GM23338 (cell line): ENCODE measurements at regions not wholly inside any gene's neighbourhood (a gene's known extent, or its start where the extent isn't known, plus 50 kb on each side); places are given as distances from the start of the nearest gene placed in this dataset.

Experiments
- ATAC-seq: fragments of 200-7000 bp; cut with Tn5 transposase; 3 replicates; pipeline ENCODE4 v1.9.1; 2020
- DNase-seq: peaks from one replicate; pipeline ENCODE4 v3.0.0-alpha.2; 2015; ENCODE audit warnings: low spot score
- H2AFZ ChIP-seq: fragments of 200-600 bp; sonication (generic); 2 replicates; pipeline ENCODE4 v1.8.0; 2016; ENCODE audit warnings: antibody characterized with exemption, mild to moderate bottlenecking, moderate library complexity
- H3F3A ChIP-seq: fragments of 200-600 bp; sonication (generic); replicated peaks from 2 replicates; pipeline ENCODE4 v1.8.0; 2017; ENCODE audit warnings: antibody characterized with exemption, mixed run types, low read depth
- H3K27ac ChIP-seq: fragments of 200-600 bp; sonication (generic); 2 replicates; pipeline ENCODE4 v1.6.1; 2016; ENCODE audit warnings: low read depth
- H3K27me3 ChIP-seq: fragments of 200-600 bp; sonication (generic); 2 replicates; pipeline ENCODE4 v1.8.0; 2016; ENCODE audit warnings: mild to moderate bottlenecking, mixed run types, moderate library complexity; ENCODE audit not compliant: insufficient read depth
- H3K36me3 ChIP-seq: fragments of 200-600 bp; sonication (generic); 2 replicates; pipeline ENCODE4 v1.8.0; 2016; ENCODE audit warnings: mild to moderate bottlenecking; ENCODE audit not compliant: insufficient read depth
- H3K4me1 ChIP-seq: fragments of 200-600 bp; sonication (generic); 2 replicates; pipeline ENCODE4 v1.8.0; 2016; ENCODE audit warnings: mild to moderate bottlenecking, moderate library complexity; ENCODE audit not compliant: insufficient read depth
- H3K4me2 ChIP-seq: fragments of 200-600 bp; sonication (generic); 2 replicates; pipeline ENCODE4 v1.7.1; 2017; ENCODE audit warnings: mixed run types
- H3K4me3 ChIP-seq: fragments of 200-600 bp; sonication (generic); 2 replicates; pipeline ENCODE4 v1.6.1; 2016; ENCODE audit warnings: mixed run types
- H3K79me2 ChIP-seq: fragments of 200-600 bp; sonication (generic); replicated peaks from 2 replicates; pipeline ENCODE4 v1.8.0; 2017; ENCODE audit warnings: mild to moderate bottlenecking; ENCODE audit not compliant: insufficient read depth
- H3K9me2 ChIP-seq: fragments of 200-600 bp; sonication (generic); 2 replicates; pipeline ENCODE4 v1.8.0; 2017; ENCODE audit not compliant: insufficient read depth
- H4K20me1 ChIP-seq: fragments of 200-600 bp; sonication (generic); replicated peaks from 2 replicates; pipeline ENCODE4 v1.8.0; 2017; ENCODE audit warnings: mild to moderate bottlenecking; ENCODE audit not compliant: insufficient read depth
- H3K27ac Mint-ChIP-seq: 2 replicates; pipeline ENCODE4 v1.8.0; 2020; ENCODE audit warnings: inconsistent platforms, mild to moderate bottlenecking, moderate library complexity, mixed read lengths
- H3K27me3 Mint-ChIP-seq: 3 replicates; pipeline ENCODE4 v1.8.0; 2022; ENCODE audit warnings: low read depth, mild to moderate bottlenecking, moderate library complexity, mixed read lengths, inconsistent platforms; ENCODE audit not compliant: insufficient read depth, poor library complexity
- H3K36me3 Mint-ChIP-seq: 3 replicates; pipeline ENCODE4 v1.8.0; 2021; ENCODE audit warnings: low read depth, mild to moderate bottlenecking, inconsistent platforms, moderate library complexity, mixed read lengths
- H3K4me1 Mint-ChIP-seq: 3 replicates; pipeline ENCODE4 v1.8.0; 2020; ENCODE audit warnings: mild to moderate bottlenecking, inconsistent platforms, mixed read lengths
- H3K4me3 Mint-ChIP-seq: 3 replicates; pipeline ENCODE4 v1.8.0; 2021; ENCODE audit warnings: moderate library complexity, mild to moderate bottlenecking, inconsistent platforms, mixed read lengths
- H3K9me3 Mint-ChIP-seq: 3 replicates; pipeline ENCODE4 v1.8.0; 2020; ENCODE audit warnings: moderate library complexity, mild to moderate bottlenecking, inconsistent platforms, mixed read lengths
- CREB1 ChIP-seq: fragments of 250-450 bp; sonication (Bioruptor Pico); IDR thresholded peaks from 2 replicates; pipeline ENCODE4 v1.5.0; 2020; ENCODE audit warnings: low read depth, mild to moderate bottlenecking, moderate library complexity
- CTCF ChIP-seq, 2 experiments: fragments of 200-600 bp in 1 of 2; sonication (generic) in 1 of 2; conservative IDR thresholded peaks; 2 replicates each; pipeline versions ENCODE4 v1.5.1 to v1.6.1; 2016 to 2017; ENCODE audit warnings: antibody characterized with exemption in 2 of 2, low read depth in 2 of 2, mild to moderate bottlenecking in 2 of 2, moderate library complexity in 1 of 2
- EZH2 ChIP-seq: fragments of 200-600 bp; sonication (generic); IDR thresholded peaks from one replicate; pipeline ENCODE4 v1.8.0; 2017; ENCODE audit warnings: antibody characterized with exemption, mild to moderate bottlenecking, low read depth; ENCODE audit not compliant: unreplicated experiment
- STAT1 ChIP-seq: IDR thresholded peaks from one replicate; pipeline ENCODE4 v1.6.1; 2016; ENCODE audit warnings: antibody characterized with exemption; ENCODE audit not compliant: unreplicated experiment
- ZNF114 ChIP-seq: fragments of 250-450 bp; sonication (Bioruptor Pico); IDR thresholded peaks from 2 replicates; pipeline ENCODE4 v1.5.0; 2020; ENCODE audit warnings: mild to moderate bottlenecking, moderate library complexity
- ZNF331 ChIP-seq: fragments of 250-450 bp; sonication (Bioruptor Pico); IDR thresholded peaks from 2 replicates; pipeline ENCODE4 v1.5.0; 2020; ENCODE audit warnings: low read depth, mild to moderate bottlenecking, moderate library complexity
- TF ChIP-seq, protein P1 (sequence below): fragments of 250-450 bp; sonication (Bioruptor Pico); IDR thresholded peaks from 2 replicates; pipeline ENCODE4 v1.5.0; 2020; ENCODE audit warnings: mild to moderate bottlenecking, moderate library complexity

DNA sequence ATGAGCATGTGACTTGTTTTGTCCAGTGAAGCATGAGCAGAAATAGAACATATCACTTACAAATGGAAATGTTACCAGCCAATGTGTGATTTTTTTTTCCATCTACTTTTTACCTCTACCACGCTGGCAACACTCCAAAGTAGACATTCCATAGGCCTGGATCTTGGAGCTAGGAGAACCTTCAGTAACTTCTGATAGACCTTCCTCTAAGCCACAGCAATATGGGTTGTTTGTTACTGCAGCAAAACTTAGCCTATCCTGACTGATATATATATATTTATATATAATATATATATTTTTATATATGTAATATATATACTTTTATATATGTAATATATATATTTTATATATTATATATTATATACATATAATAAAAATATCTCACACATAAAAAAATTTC lies 284.4 kb upstream of the XYLT1 start:
- Histone ChIP-seq H3K9me2 (no peaks in the 10 kb centered on the region), H3K4me1 (peaks cover 10% of the 10 kb centered on the region; the same call in 1 of the 2 replicates), H4K20me1 (no peaks in the 10 kb centered on the region), H3K4me2 (no peak overlapping the region), H3K79me2 (no peaks in the 10 kb centered on the region), H2AFZ (no peak overlapping the region), H3F3A (no peaks in the 10 kb centered on the region), H3K27ac (no peak overlapping the region), H3K36me3 (no peaks in the 10 kb centered on the region), H3K27me3 (no peaks in the 10 kb centered on the region), H3K4me3 (no peak overlapping the region)
- Mint-ChIP-seq H3K9me3 (no peaks in the 10 kb centered on the region), H3K4me3 (no peak overlapping the region), H3K4me1 (peaks cover 23% of the 10 kb centered on the region), H3K27me3 (peaks cover 4% of the 10 kb centered on the region), H3K36me3 (peaks cover 7% of the 10 kb centered on the region; the same call in 1 of the 3 replicates), H3K27ac (no peak overlapping the region)
- ATAC-seq: no peak
- DNase-seq: no peak
- no peak for TF ChIP-seq EZH2
- TF ChIP-seq, protein P1, sequence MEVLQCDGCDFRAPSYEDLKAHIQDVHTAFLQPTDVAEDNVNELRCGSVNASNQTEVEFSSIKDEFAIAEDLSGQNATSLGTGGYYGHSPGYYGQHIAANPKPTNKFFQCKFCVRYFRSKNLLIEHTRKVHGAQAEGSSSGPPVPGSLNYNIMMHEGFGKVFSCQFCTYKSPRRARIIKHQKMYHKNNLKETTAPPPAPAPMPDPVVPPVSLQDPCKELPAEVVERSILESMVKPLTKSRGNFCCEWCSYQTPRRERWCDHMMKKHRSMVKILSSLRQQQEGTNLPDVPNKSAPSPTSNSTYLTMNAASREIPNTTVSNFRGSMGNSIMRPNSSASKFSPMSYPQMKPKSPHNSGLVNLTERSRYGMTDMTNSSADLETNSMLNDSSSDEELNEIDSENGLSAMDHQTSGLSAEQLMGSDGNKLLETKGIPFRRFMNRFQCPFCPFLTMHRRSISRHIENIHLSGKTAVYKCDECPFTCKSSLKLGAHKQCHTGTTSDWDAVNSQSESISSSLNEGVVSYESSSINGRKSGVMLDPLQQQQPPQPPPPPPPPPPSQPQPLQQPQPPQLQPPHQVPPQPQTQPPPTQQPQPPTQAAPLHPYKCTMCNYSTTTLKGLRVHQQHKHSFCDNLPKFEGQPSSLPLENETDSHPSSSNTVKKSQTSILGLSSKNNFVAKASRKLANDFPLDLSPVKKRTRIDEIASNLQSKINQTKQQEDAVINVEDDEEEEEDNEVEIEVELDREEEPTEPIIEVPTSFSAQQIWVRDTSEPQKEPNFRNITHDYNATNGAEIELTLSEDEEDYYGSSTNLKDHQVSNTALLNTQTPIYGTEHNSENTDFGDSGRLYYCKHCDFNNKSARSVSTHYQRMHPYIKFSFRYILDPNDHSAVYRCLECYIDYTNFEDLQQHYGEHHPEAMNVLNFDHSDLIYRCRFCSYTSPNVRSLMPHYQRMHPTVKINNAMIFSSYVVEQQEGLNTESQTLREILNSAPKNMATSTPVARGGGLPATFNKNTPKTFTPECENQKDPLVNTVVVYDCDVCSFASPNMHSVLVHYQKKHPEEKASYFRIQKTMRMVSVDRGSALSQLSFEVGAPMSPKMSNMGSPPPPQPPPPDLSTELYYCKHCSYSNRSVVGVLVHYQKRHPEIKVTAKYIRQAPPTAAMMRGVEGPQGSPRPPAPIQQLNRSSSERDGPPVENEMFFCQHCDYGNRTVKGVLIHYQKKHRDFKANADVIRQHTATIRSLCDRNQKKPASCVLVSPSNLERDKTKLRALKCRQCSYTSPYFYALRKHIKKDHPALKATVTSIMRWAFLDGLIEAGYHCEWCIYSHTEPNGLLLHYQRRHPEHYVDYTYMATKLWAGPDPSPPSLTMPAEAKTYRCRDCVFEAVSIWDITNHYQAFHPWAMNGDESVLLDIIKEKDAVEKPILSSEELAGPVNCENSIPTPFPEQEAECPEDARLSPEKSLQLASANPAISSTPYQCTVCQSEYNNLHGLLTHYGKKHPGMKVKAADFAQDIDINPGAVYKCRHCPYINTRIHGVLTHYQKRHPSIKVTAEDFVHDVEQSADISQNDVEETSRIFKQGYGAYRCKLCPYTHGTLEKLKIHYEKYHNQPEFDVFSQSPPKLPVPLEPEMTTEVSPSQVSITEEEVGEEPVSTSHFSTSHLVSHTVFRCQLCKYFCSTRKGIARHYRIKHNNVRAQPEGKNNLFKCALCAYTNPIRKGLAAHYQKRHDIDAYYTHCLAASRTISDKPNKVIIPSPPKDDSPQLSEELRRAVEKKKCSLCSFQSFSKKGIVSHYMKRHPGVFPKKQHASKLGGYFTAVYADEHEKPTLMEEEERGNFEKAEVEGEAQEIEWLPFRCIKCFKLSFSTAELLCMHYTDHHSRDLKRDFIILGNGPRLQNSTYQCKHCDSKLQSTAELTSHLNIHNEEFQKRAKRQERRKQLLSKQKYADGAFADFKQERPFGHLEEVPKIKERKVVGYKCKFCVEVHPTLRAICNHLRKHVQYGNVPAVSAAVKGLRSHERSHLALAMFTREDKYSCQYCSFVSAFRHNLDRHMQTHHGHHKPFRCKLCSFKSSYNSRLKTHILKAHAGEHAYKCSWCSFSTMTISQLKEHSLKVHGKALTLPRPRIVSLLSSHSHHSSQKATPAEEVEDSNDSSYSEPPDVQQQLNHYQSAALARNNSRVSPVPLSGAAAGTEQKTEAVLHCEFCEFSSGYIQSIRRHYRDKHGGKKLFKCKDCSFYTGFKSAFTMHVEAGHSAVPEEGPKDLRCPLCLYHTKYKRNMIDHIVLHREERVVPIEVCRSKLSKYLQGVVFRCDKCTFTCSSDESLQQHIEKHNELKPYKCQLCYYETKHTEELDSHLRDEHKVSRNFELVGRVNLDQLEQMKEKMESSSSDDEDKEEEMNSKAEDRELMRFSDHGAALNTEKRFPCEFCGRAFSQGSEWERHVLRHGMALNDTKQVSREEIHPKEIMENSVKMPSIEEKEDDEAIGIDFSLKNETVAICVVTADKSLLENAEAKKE (CRISPR knock-in tag): no peak
- TF ChIP-seq ZNF114 (CRISPR knock-in tag): no peak
- no peak for TF ChIP-seq CREB1 (CRISPR knock-in tag)
- TF ChIP-seq ZNF331: no peak
- no peak for TF ChIP-seq STAT1

GRCh38 chr16:17753434-17753833 lies 282.7 kb upstream of the XYLT1 start:
- peaks cover 17% of the 10 kb centered on the region for H3K4me1 ChIP-seq
- no peaks in the 10 kb centered on the region for H3K79me2 ChIP-seq
- ATAC-seq (no peak), DNase-seq (no peak)
- H3K9me2 ChIP-seq: no peaks in the 10 kb centered on the region
- no peak overlapping the region for H3K27ac ChIP-seq
- no peaks in the 10 kb centered on the region for H4K20me1 ChIP-seq
- H3K27ac Mint-ChIP-seq: no peak overlapping the region
- no peak overlapping the region for H3K4me3 Mint-ChIP-seq
- H3K4me3 ChIP-seq: no peak overlapping the region
- peaks cover 4% of the 10 kb centered on the region for H3K27me3 Mint-ChIP-seq
- no peaks in the 10 kb centered on the region for H3K36me3 ChIP-seq
- peaks cover 4% of the 10 kb centered on the region; the same call in 1 of the 3 replicates for H3K36me3 Mint-ChIP-seq
- H3K27me3 ChIP-seq: no peaks in the 10 kb centered on the region
- H3F3A ChIP-seq: no peaks in the 10 kb centered on the region
- peaks cover 27% of the 10 kb centered on the region for H3K4me1 Mint-ChIP-seq
- H3K9me3 Mint-ChIP-seq: peaks cover 5% of the 10 kb centered on the region; the same call in 1 of the 3 replicates
- H3K4me2 ChIP-seq: no peak overlapping the region
- no peak overlapping the region; the same call in 1 of the 2 replicates for H2AFZ ChIP-seq
- no peak for TF ChIP-seq CTCF (conservative IDR thresholded peaks at IDR 0.05; ENCODE audit: low read depth in 2 of 2)
- no peak for TF ChIP-seq ZNF331
